Aorta (tissue), 5 donors: ENCODE measurements at regions not wholly inside any gene's neighbourhood (a gene's known extent, or its start where the extent isn't known, plus 50 kb on each side); places are given as distances from the start of the nearest gene placed in this dataset.

Experiments used
- ATAC-seq: fragments of 200-7000 bp; cut with Tn5 transposase; one replicate; pipeline ENCODE4 v1.9.1; 2022; ENCODE audit warnings: moderate library complexity; ENCODE audit not compliant: low FRiP score
- DNase-seq, 2 donors: peaks; one replicate each; pipeline ENCODE4 v3.0.0-alpha.2; 2020
- H3K27ac ChIP-seq, 2 donors: one replicate each; pipeline ENCODE4 v1.5.1; 2013; ENCODE audit warnings: low read length in 2 of 2, mild to moderate bottlenecking in 2 of 2, moderate library complexity in 2 of 2, control low read depth in 1 of 2, inconsistent platforms in 1 of 2, low read depth in 1 of 2
- H3K27me3 ChIP-seq, 2 donors: one replicate each; pipeline ENCODE4 v1.6.1; 2013; ENCODE audit warnings: control low read depth in 1 of 2, low read length in 1 of 2, mild to moderate bottlenecking in 1 of 2, moderate library complexity in 1 of 2; ENCODE audit not compliant: insufficient read depth in 2 of 2, control insufficient read depth in 1 of 2
- H3K36me3 ChIP-seq, 2 donors: one replicate each; pipeline ENCODE4 v1.6.1; 2013; ENCODE audit warnings: control low read depth in 1 of 2, low read length in 1 of 2, mild to moderate bottlenecking in 1 of 2; ENCODE audit not compliant: insufficient read depth in 2 of 2, control insufficient read depth in 1 of 2
- H3K4me1 ChIP-seq, 2 donors: one replicate each; pipeline ENCODE4 v1.6.1; 2013; ENCODE audit warnings: low read length in 2 of 2, control low read depth in 1 of 2, mild to moderate bottlenecking in 1 of 2, moderate library complexity in 1 of 2; ENCODE audit not compliant: insufficient read depth in 2 of 2, control insufficient read depth in 1 of 2
- H3K4me3 ChIP-seq, 2 donors: one replicate each; pipeline ENCODE4 v1.5.1; 2013; ENCODE audit warnings: low read length in 2 of 2, control low read depth in 1 of 2, mild to moderate bottlenecking in 1 of 2
- H3K9me3 ChIP-seq: one replicate; pipeline ENCODE4 v1.6.1; 2013; ENCODE audit warnings: mild to moderate bottlenecking, low read length; ENCODE audit not compliant: control insufficient read depth
- WGBS, 2 donors: extraction: QIAGEN DNeasy Blood & Tissue Kit; methylation state at CpG; one replicate each; pipeline ENCODE4 v1.1.7; 2013; 5-methylcytosine and 5-hydroxymethylcytosine counted together
- intact Hi-C, 2 donors: fragments of 100-400 bp; cut with DNase I; formaldehyde crosslinking; loops; one replicate each; pipeline versions ENCODE4 v1.14.2 to v1.15.0; 2022
- donor health status: healthy with polysubstance abuse.
- donor health status: Bipolar disorder and iron deficiency.
- donor health status: DM: no; HTN: no; CAD: no.
- donor health status: DM: no; HTN: no; CAD: no.
- donor health status: DM: yes; HTN: yes; CAD: no.

DNA sequence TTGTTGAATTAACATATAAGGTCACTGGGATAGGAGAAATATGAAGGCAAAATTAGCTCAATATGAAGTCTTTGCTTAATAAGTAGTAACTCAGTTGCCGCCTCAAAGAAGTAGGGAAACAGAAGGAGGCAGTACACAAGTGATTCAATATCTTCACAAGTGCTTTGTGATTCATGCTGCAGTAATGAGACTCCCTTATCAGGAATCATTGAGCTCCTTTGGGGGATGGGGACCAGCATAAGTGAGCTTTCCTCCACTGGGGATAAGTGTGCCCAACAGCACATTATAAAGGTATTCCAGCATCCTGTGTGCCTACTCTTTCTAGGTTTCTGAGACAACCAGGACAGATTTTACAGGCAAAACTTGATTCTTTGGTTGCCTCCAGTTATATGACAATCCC is 323.4 kb upstream of the UBE2E3 start:
- ATAC-seq: no peak
- H3K36me3 ChIP-seq: no peaks in the 10 kb centered on the region
- intact Hi-C loops: no loop called here
- no peaks in the 10 kb centered on the region for H3K27me3 ChIP-seq
- H3K4me1 ChIP-seq: no peaks in the 10 kb centered on the region
- no peaks in the 10 kb centered on the region for H3K9me3 ChIP-seq
- WGBS, 2 donors: 90 to 92% methylated on average over 1 of the region's 1 CpG
- no peak for DNase-seq
- H3K27ac ChIP-seq: no peak overlapping the region
- H3K4me3 ChIP-seq: no peak overlapping the region

GRCh38 chr2:180656455-180656847 is 324.0 kb upstream of the UBE2E3 start:
- ATAC-seq (no peak), DNase-seq (no peak)
- no peak overlapping the region for H3K27ac ChIP-seq
- H3K27me3 ChIP-seq: no peaks in the 10 kb centered on the region
- no peaks in the 10 kb centered on the region for H3K4me1 ChIP-seq
- no peaks in the 10 kb centered on the region for H3K9me3 ChIP-seq
- intact Hi-C loops: no loop called here
- 77% methylated on average over 1 of the region's 1 CpG for whole genome bisulfite sequencing, 2 donors
- no peak overlapping the region for H3K4me3 ChIP-seq
- H3K36me3 ChIP-seq: no peaks in the 10 kb centered on the region

DNA sequence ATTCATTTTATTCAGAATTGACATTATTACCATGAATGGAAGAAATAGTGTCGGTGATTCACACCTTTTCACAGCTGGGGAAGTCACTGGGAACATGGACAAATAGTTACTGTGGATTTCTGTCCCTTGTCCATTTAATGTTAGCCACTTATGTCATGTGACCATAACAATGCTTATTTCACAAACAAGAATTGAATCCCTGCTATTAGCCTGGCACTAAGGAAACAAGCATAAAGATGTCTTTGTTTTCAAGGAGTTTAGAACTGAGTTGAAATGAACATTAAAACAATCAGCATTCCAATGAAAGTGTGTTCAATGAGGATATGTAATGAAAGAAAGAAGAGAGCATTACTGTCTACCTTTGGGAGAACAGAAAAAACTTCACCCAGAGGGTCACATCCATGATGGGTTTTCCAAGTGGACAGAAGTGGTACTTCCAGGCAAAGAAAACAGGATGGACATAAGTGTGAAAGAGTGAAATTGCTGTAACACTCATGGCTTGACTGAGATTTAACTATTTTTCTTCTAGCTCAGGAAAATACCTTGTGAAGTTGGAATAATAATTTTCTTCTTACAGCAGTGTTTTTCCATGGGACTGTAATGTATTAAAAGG is 324.5 kb upstream of the UBE2E3 start:
- 93 to 94% methylated on average over 1 of the region's 1 CpG for WGBS, 2 donors
- Histone ChIP-seq H3K27me3 (peaks cover 0 to 3% of the 10 kb centered on the region in 2 donors), H3K4me1 (no peaks in the 10 kb centered on the region), H3K36me3 (no peaks in the 10 kb centered on the region), H3K4me3 (no peak overlapping the region), H3K9me3 (no peaks in the 10 kb centered on the region), H3K27ac (no peak overlapping the region)
- no peak for ATAC-seq
- intact Hi-C loops: no loop called here
- no peak for DNase-seq

DNA sequence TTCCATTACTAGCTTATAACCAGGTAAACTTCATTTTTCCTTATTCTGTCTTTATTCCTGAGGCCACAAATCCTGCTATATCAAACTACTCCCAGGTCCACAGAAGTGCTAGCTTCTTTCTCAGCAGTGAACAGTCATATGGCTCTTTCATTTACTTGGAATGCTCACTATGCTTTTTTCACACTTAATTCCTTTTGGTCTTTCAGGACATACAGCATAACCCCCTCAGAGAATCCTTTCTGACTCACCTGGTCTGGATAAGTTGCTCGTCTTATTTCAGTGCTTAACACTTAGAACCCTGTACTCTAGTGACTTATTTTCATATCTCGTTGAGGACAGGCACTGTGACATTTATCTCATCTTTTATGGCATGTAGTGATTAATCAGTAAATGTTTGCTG is 325.0 kb upstream of the UBE2E3 start:
- intact Hi-C loops: no loop called here
- WGBS, 2 donors: 86 to 89% methylated on average over 2 of the region's 2 CpGs
- H3K27ac ChIP-seq: no peak overlapping the region
- no peaks in the 10 kb centered on the region for H3K4me1 ChIP-seq
- DNase-seq (no peak), ATAC-seq (no peak)
- no peak overlapping the region for H3K4me3 ChIP-seq
- no peaks in the 10 kb centered on the region for H3K9me3 ChIP-seq
- H3K27me3 ChIP-seq: peaks cover 0 to 3% of the 10 kb centered on the region in 2 donors
- H3K36me3 ChIP-seq: no peaks in the 10 kb centered on the region

- ATAC-seq: no peak
- Histone ChIP-seq H3K27me3 (peaks cover 0 to 3% of the 10 kb centered on the region in 2 donors), H3K36me3 (no peaks in the 10 kb centered on the region), H3K4me3 (no peak overlapping the region), H3K4me1 (no peaks in the 10 kb centered on the region), H3K9me3 (no peaks in the 10 kb centered on the region), H3K27ac (no peak overlapping the region)
- intact Hi-C loops: no loop called here
- DNase-seq: no peak
Measured at GRCh38 chr2:180653481-180653880, 326.9 kb upstream of the UBE2E3 start.

- Histone ChIP-seq H3K4me1 (no peaks in the 10 kb centered on the region), H3K27ac (no peak overlapping the region), H3K9me3 (no peaks in the 10 kb centered on the region), H3K4me3 (no peak overlapping the region), H3K27me3 (peaks cover 0 to 3% of the 10 kb centered on the region in 2 donors), H3K36me3 (no peaks in the 10 kb centered on the region)
- no peak for ATAC-seq
- DNase-seq: no peak
- intact Hi-C loops: no loop called here
Measured at GRCh38 chr2:180652794-180653193, 327.6 kb upstream of the UBE2E3 start.

GRCh38 chr2:180651596-180651995 is 328.8 kb upstream of the UBE2E3 start:
- Histone ChIP-seq H3K4me3 (no peak overlapping the region), H3K36me3 (no peaks in the 10 kb centered on the region), H3K27ac (no peak overlapping the region), H3K9me3 (no peaks in the 10 kb centered on the region), H3K27me3 (peaks cover 0 to 3% of the 10 kb centered on the region in 2 donors), H3K4me1 (no peaks in the 10 kb centered on the region)
- intact Hi-C loops: no loop called here
- ATAC-seq (no peak), DNase-seq (no peak)
- WGBS, 2 donors: 86 to 91% methylated on average over 8 of the region's 8 CpGs

DNA sequence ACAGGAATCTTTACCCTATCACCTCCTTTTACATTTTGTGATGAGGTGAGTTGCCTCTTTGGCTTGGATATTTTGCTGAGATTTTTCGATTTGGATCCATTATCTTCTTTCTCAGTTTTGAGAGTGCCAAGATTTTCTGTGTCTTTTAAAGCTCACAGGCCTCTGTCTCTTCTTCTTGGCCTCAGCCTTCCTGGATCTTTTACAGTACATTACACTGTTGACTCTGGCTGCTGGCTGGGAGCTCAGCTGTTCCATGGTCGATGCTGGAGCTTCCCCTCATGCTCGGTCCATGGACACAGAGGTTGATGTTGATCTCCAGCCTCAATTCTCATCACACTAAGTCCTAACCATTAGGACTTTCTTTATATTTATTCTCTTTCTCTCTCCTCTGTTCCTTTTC is 332.8 kb upstream of the UBE2E3 start:
- H3K36me3 ChIP-seq: no peaks in the 10 kb centered on the region
- WGBS, 2 donors: 7% methylated on average over 3 of the region's 3 CpGs
- H3K9me3 ChIP-seq: no peaks in the 10 kb centered on the region
- H3K27me3 ChIP-seq: peaks cover 0 to 3% of the 10 kb centered on the region in 2 donors
- DNase-seq (peak in 1 of 2 donors; percentile 48), ATAC-seq (peak; percentile 80)
- H3K4me3 ChIP-seq: no peak overlapping the region
- H3K4me1 ChIP-seq: no peaks in the 10 kb centered on the region
- no peak overlapping the region for H3K27ac ChIP-seq
- intact Hi-C loops: no loop called here

DNA sequence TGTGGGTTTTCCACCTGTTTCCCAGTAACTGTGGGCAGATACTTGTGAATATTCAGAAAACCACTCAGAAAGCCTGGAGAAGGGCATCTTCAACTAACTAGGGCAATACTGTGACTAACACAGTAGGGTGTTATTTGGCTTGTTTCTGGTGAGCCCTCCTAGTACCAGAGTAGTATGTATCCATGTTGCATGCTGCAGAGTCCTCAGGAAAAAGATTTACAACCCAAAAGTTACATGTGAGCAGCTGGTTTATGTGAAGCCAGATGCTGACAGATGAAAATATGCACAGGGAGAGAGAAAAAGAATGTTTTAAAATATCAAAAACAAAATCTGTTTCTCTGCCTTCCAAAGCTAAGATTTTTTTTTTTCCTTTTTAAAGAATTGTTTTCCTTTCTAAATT is 333.2 kb upstream of the UBE2E3 start:
- ATAC-seq: peak; percentile 57
- Histone ChIP-seq H3K9me3 (no peaks in the 10 kb centered on the region), H3K4me1 (no peaks in the 10 kb centered on the region), H3K27me3 (peaks cover 0 to 3% of the 10 kb centered on the region in 2 donors), H3K36me3 (no peaks in the 10 kb centered on the region), H3K4me3 (no peak overlapping the region), H3K27ac (no peak overlapping the region)
- DNase-seq: no peak
- intact Hi-C loops: no loop called here
